ENCODE measurements at regions not wholly inside any gene's neighbourhood (a gene's known extent, or its start where the extent isn't known, plus 50 kb on each side); places are given as distances from the start of the nearest gene placed in this dataset.

DNA sequence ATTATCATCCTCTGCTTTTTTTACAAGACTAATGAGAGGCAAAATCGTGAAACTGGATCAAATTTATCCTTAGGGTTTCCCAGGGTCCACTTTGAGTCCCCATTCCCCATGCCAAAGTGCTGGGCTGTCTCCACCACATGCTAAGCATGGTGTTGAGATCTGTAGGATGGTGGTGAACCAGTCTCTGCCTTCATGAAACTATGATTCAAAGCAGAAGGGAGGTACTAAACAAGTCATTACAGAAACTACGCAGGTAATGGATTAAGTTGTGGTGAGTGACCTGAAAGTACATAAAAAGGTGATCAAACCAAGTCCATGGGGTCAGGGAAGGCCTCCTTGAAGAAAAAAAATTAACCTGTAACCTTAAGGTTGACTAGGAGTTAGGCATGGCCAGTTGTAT, 265.2 kb downstream of the ATG4C start:
- TF ChIP-seq, protein P1, sequence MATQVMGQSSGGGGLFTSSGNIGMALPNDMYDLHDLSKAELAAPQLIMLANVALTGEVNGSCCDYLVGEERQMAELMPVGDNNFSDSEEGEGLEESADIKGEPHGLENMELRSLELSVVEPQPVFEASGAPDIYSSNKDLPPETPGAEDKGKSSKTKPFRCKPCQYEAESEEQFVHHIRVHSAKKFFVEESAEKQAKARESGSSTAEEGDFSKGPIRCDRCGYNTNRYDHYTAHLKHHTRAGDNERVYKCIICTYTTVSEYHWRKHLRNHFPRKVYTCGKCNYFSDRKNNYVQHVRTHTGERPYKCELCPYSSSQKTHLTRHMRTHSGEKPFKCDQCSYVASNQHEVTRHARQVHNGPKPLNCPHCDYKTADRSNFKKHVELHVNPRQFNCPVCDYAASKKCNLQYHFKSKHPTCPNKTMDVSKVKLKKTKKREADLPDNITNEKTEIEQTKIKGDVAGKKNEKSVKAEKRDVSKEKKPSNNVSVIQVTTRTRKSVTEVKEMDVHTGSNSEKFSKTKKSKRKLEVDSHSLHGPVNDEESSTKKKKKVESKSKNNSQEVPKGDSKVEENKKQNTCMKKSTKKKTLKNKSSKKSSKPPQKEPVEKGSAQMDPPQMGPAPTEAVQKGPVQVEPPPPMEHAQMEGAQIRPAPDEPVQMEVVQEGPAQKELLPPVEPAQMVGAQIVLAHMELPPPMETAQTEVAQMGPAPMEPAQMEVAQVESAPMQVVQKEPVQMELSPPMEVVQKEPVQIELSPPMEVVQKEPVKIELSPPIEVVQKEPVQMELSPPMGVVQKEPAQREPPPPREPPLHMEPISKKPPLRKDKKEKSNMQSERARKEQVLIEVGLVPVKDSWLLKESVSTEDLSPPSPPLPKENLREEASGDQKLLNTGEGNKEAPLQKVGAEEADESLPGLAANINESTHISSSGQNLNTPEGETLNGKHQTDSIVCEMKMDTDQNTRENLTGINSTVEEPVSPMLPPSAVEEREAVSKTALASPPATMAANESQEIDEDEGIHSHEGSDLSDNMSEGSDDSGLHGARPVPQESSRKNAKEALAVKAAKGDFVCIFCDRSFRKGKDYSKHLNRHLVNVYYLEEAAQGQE (IDR thresholded peaks at IDR 0.05; ENCODE audit: borderline replicate concordance), result no peak
- TF ChIP-seq, protein P1 (CRISPR knock-in tag; IDR thresholded peaks at IDR 0.05; ENCODE audit: low read depth), result no peak
- TF ChIP-seq, protein P2, sequence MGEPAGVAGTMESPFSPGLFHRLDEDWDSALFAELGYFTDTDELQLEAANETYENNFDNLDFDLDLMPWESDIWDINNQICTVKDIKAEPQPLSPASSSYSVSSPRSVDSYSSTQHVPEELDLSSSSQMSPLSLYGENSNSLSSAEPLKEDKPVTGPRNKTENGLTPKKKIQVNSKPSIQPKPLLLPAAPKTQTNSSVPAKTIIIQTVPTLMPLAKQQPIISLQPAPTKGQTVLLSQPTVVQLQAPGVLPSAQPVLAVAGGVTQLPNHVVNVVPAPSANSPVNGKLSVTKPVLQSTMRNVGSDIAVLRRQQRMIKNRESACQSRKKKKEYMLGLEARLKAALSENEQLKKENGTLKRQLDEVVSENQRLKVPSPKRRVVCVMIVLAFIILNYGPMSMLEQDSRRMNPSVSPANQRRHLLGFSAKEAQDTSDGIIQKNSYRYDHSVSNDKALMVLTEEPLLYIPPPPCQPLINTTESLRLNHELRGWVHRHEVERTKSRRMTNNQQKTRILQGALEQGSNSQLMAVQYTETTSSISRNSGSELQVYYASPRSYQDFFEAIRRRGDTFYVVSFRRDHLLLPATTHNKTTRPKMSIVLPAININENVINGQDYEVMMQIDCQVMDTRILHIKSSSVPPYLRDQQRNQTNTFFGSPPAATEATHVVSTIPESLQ (CRISPR knock-in tag; IDR thresholded peaks at IDR 0.05), result no peak
- TF ChIP-seq, protein P3, sequence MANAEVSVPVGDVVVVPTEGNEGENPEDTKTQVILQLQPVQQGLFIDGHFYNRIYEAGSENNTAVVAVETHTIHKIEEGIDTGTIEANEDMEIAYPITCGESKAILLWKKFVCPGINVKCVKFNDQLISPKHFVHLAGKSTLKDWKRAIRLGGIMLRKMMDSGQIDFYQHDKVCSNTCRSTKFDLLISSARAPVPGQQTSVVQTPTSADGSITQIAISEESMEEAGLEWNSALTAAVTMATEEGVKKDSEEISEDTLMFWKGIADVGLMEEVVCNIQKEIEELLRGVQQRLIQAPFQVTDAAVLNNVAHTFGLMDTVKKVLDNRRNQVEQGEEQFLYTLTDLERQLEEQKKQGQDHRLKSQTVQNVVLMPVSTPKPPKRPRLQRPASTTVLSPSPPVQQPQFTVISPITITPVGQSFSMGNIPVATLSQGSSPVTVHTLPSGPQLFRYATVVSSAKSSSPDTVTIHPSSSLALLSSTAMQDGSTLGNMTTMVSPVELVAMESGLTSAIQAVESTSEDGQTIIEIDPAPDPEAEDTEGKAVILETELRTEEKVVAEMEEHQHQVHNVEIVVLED (CRISPR knock-in tag; IDR thresholded peaks at IDR 0.05), result no peak
- TF ChIP-seq ZNF23 (CRISPR knock-in tag; IDR thresholded peaks at IDR 0.05), result no peak
- TF ChIP-seq, protein P4, sequence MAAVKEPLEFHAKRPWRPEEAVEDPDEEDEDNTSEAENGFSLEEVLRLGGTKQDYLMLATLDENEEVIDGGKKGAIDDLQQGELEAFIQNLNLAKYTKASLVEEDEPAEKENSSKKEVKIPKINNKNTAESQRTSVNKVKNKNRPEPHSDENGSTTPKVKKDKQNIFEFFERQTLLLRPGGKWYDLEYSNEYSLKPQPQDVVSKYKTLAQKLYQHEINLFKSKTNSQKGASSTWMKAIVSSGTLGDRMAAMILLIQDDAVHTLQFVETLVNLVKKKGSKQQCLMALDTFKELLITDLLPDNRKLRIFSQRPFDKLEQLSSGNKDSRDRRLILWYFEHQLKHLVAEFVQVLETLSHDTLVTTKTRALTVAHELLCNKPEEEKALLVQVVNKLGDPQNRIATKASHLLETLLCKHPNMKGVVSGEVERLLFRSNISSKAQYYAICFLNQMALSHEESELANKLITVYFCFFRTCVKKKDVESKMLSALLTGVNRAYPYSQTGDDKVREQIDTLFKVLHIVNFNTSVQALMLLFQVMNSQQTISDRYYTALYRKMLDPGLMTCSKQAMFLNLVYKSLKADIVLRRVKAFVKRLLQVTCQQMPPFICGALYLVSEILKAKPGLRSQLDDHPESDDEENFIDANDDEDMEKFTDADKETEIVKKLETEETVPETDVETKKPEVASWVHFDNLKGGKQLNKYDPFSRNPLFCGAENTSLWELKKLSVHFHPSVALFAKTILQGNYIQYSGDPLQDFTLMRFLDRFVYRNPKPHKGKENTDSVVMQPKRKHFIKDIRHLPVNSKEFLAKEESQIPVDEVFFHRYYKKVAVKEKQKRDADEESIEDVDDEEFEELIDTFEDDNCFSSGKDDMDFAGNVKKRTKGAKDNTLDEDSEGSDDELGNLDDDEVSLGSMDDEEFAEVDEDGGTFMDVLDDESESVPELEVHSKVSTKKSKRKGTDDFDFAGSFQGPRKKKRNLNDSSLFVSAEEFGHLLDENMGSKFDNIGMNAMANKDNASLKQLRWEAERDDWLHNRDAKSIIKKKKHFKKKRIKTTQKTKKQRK (IDR thresholded peaks at IDR 0.05; ENCODE audit: borderline replicate concordance, low read depth, low read length), result no peak

Data from K562 (cell line).